H9 (cell line): ENCODE measurements at regions not wholly inside any gene's neighbourhood (a gene's known extent, or its start where the extent isn't known, plus 50 kb on each side); places are given as distances from the start of the nearest gene placed in this dataset.
"Not testable (repeated sequence)": the region's sequence is repeated elsewhere in the genome, so short reads cannot be mapped to it uniquely, and the experiment has no call there.

Experiments
- DNase-seq: peaks from one replicate; pipeline ENCODE4 v3.0.0-alpha.2; 2017
- H2AFZ ChIP-seq: one replicate; pipeline ENCODE4 v1.6.1; 2013; ENCODE audit warnings: mild to moderate bottlenecking, low read length, control low read depth, moderate library complexity
- H2AK5ac ChIP-seq: 2 replicates; pipeline ENCODE4 v1.6.1; 2013; ENCODE audit warnings: low read length, control low read depth, mixed read lengths; ENCODE audit not compliant: insufficient read length
- H2BK120ac ChIP-seq: one replicate; pipeline ENCODE4 v1.6.1; 2013; ENCODE audit warnings: low read depth, mild to moderate bottlenecking, low read length, control low read depth, inconsistent platforms; ENCODE audit not compliant: poor library complexity, severe bottlenecking
- H2BK12ac ChIP-seq: 2 replicates; pipeline ENCODE4 v1.6.1; 2013; ENCODE audit warnings: low read length, control low read depth, mixed read lengths, low read depth; ENCODE audit not compliant: insufficient read length
- H2BK15ac ChIP-seq: 2 replicates; pipeline ENCODE4 v1.6.1; 2013; ENCODE audit warnings: low read depth, low read length, control low read depth
- H2BK20ac ChIP-seq: one replicate; pipeline ENCODE4 v1.6.1; 2013; ENCODE audit warnings: low read depth, mild to moderate bottlenecking, low read length, control low read depth, inconsistent platforms; ENCODE audit not compliant: poor library complexity, severe bottlenecking
- H2BK5ac ChIP-seq: 2 replicates; pipeline ENCODE4 v1.6.1; 2013; ENCODE audit warnings: low read length, control low read depth, mixed read lengths; ENCODE audit not compliant: insufficient read length
- H3K14ac ChIP-seq: 2 replicates; pipeline ENCODE4 v1.6.1; 2013; ENCODE audit warnings: low read length, control low read depth; ENCODE audit not compliant: insufficient read depth
- H3K18ac ChIP-seq: 2 replicates; pipeline ENCODE4 v1.6.1; 2013; ENCODE audit warnings: low read depth, mild to moderate bottlenecking, mixed read lengths, low read length, control low read depth; ENCODE audit not compliant: insufficient read length
- H3K23ac ChIP-seq: 2 replicates; pipeline ENCODE4 v1.6.1; 2013; ENCODE audit warnings: low read length, control low read depth, mixed read lengths, low read depth; ENCODE audit not compliant: insufficient read length
- H3K23me2 ChIP-seq: 2 replicates; pipeline ENCODE4 v1.6.1; 2013; ENCODE audit warnings: low read depth, mild to moderate bottlenecking, mixed read lengths, low read length, control low read depth; ENCODE audit not compliant: insufficient read length, poor library complexity, severe bottlenecking
- H3K27ac ChIP-seq: 2 replicates; pipeline ENCODE4 v1.5.1; 2013; ENCODE audit warnings: low read length, control low read depth, mixed read lengths, low read depth; ENCODE audit not compliant: insufficient read length
- H3K27me3 ChIP-seq: 2 replicates; pipeline ENCODE4 v1.6.1; 2013; ENCODE audit warnings: low read length, control low read depth, inconsistent platforms; ENCODE audit not compliant: insufficient read depth
- H3K4ac ChIP-seq: 2 replicates; pipeline ENCODE4 v1.6.1; 2013; ENCODE audit warnings: low read depth, mild to moderate bottlenecking, control low read depth, inconsistent platforms, low read length, moderate library complexity
- H3K4me1 ChIP-seq: 2 replicates; pipeline ENCODE4 v1.6.1; 2013; ENCODE audit warnings: low read length, control low read depth, inconsistent platforms; ENCODE audit not compliant: insufficient read depth
- H3K4me2 ChIP-seq: 2 replicates; pipeline ENCODE4 v1.6.1; 2013; ENCODE audit warnings: low read length, control low read depth, mixed read lengths; ENCODE audit not compliant: insufficient read length, insufficient read depth
- H3K56ac ChIP-seq: 2 replicates; pipeline ENCODE4 v1.6.1; 2013; ENCODE audit warnings: low read depth, mild to moderate bottlenecking, mixed read lengths, low read length, control low read depth; ENCODE audit not compliant: insufficient read length
- H3K79me1 ChIP-seq: 2 replicates; pipeline ENCODE4 v1.6.1; 2013; ENCODE audit warnings: low read depth, mild to moderate bottlenecking, moderate library complexity, low read length, control low read depth, inconsistent platforms; ENCODE audit not compliant: insufficient read depth, poor library complexity, severe bottlenecking
- H3K79me2 ChIP-seq: 2 replicates; pipeline ENCODE4 v1.6.1; 2013; ENCODE audit warnings: low read length, control low read depth, inconsistent platforms; ENCODE audit not compliant: insufficient read depth
- H3K9ac ChIP-seq: 2 replicates; pipeline ENCODE4 v1.6.1; 2013; ENCODE audit warnings: low read length, control low read depth, mixed read lengths; ENCODE audit not compliant: insufficient read length; ENCODE audit errors: extremely low read depth
- H3K9me3 ChIP-seq: one replicate; pipeline ENCODE4 v1.6.1; 2013; ENCODE audit warnings: low read depth, low read length, inconsistent platforms; ENCODE audit not compliant: control insufficient read depth
- H3T11ph ChIP-seq: one replicate; pipeline ENCODE4 v1.6.1; 2013; ENCODE audit warnings: mild to moderate bottlenecking, low read length, control low read depth, inconsistent platforms
- H4K20me1 ChIP-seq: one replicate; pipeline ENCODE4 v1.6.1; 2013; ENCODE audit not compliant: control insufficient read depth, insufficient read length, insufficient read depth
- H4K5ac ChIP-seq: 2 replicates; pipeline ENCODE4 v1.6.1; 2013; ENCODE audit warnings: low read depth, mild to moderate bottlenecking, mixed read lengths, low read length, control low read depth; ENCODE audit not compliant: insufficient read length
- H4K8ac ChIP-seq: replicated peaks from 2 replicates; pipeline ENCODE4 v1.6.1; 2013; ENCODE audit warnings: low read length, control low read depth, mixed read lengths, low read depth; ENCODE audit not compliant: insufficient read length
- H4K91ac ChIP-seq: 2 replicates; pipeline ENCODE4 v1.6.1; 2013; ENCODE audit warnings: low read depth, mild to moderate bottlenecking, moderate library complexity, mixed read lengths, low read length, control low read depth; ENCODE audit not compliant: insufficient read length
- H3K27ac Mint-ChIP-seq, 3 experiments: 2 replicates in 2 of 3; 3 replicates in 1 of 3; pipeline ENCODE4 v1.8.0; 2020 to 2021; ENCODE audit warnings: mixed read lengths in 3 of 3, mild to moderate bottlenecking in 1 of 3, moderate library complexity in 1 of 3
- H3K27me3 Mint-ChIP-seq: 2 replicates; pipeline ENCODE4 v1.8.0; 2021; ENCODE audit warnings: low read depth, mild to moderate bottlenecking, moderate library complexity, mixed read lengths
- H3K36me3 Mint-ChIP-seq, 3 experiments: 2 replicates in 2 of 3; 3 replicates in 1 of 3; pipeline ENCODE4 v1.8.0; 2020 to 2021; ENCODE audit warnings: low read depth in 3 of 3, mixed read lengths in 3 of 3; ENCODE audit not compliant: insufficient read depth in 1 of 3
- H3K4me1 Mint-ChIP-seq, 2 experiments: 2 replicates each; pipeline ENCODE4 v1.8.0; 2020; ENCODE audit warnings: mixed read lengths in 2 of 2
- H3K4me3 Mint-ChIP-seq, 2 experiments: 2 replicates in 1 of 2; 3 replicates in 1 of 2; pipeline ENCODE4 v1.8.0; 2020 to 2021; ENCODE audit warnings: mild to moderate bottlenecking in 2 of 2, mixed read lengths in 2 of 2, moderate library complexity in 1 of 2
- H3K9me3 Mint-ChIP-seq, 2 experiments: 2 replicates in 1 of 2; 3 replicates in 1 of 2; pipeline ENCODE4 v1.8.0; 2020; ENCODE audit warnings: mild to moderate bottlenecking in 2 of 2, mixed read lengths in 2 of 2, moderate library complexity in 1 of 2
- WGBS: extraction: QIAGEN DNeasy Blood & Tissue Kit; methylation state at CpG from one replicate; pipeline ENCODE4 v1.1.7; 2013; ENCODE audit warnings: missing lambda C conversion rate, low lambda C conversion rate, mixed read lengths; ENCODE audit not compliant: insufficient read length; ENCODE audit errors: extremely low coverage; 5-methylcytosine and 5-hydroxymethylcytosine counted together

DNA sequence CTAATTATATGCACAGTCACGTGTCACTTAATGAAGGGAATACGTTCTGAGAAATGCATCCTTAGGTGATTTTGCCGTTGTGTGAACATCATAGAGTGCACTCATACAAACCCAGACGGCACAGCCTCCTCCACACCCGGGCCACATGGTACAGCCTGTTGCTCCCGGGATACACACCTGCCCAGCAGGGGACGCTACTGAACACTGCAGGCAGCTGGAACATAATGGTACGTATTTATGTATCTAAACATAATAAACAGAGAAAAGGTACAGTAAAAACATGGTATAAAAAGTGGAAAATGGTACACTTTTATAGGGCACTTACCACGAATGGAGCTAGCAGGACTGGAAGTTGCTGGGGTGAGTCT is 752.3 kb upstream of the TPTE start:
- H4K8ac ChIP-seq, H3K9me3 Mint-ChIP-seq, H2BK120ac ChIP-seq, H3K27me3 ChIP-seq, H3K23me2 ChIP-seq, H3K27ac Mint-ChIP-seq, DNase-seq, H3K4me1 ChIP-seq, H4K5ac ChIP-seq, H3K27ac ChIP-seq, H3T11ph ChIP-seq, H4K20me1 ChIP-seq, H3K14ac ChIP-seq, H4K91ac ChIP-seq, H3K79me2 ChIP-seq, H2AK5ac ChIP-seq, H2BK15ac ChIP-seq, H2AFZ ChIP-seq, H3K9ac ChIP-seq, H3K4ac ChIP-seq, H3K27me3 Mint-ChIP-seq, H3K23ac ChIP-seq, H2BK12ac ChIP-seq, H3K4me2 ChIP-seq, H3K18ac ChIP-seq, H2BK20ac ChIP-seq, H3K56ac ChIP-seq, H3K36me3 Mint-ChIP-seq, H2BK5ac ChIP-seq, H3K4me3 Mint-ChIP-seq, H3K4me1 Mint-ChIP-seq, H3K79me1 ChIP-seq: not testable (repeated sequence)
- peaks cover 92% of the 10 kb centered on the region for H3K9me3 ChIP-seq
- no CpG with 5 or more reads among the region's 9 CpGs for WGBS

DNA sequence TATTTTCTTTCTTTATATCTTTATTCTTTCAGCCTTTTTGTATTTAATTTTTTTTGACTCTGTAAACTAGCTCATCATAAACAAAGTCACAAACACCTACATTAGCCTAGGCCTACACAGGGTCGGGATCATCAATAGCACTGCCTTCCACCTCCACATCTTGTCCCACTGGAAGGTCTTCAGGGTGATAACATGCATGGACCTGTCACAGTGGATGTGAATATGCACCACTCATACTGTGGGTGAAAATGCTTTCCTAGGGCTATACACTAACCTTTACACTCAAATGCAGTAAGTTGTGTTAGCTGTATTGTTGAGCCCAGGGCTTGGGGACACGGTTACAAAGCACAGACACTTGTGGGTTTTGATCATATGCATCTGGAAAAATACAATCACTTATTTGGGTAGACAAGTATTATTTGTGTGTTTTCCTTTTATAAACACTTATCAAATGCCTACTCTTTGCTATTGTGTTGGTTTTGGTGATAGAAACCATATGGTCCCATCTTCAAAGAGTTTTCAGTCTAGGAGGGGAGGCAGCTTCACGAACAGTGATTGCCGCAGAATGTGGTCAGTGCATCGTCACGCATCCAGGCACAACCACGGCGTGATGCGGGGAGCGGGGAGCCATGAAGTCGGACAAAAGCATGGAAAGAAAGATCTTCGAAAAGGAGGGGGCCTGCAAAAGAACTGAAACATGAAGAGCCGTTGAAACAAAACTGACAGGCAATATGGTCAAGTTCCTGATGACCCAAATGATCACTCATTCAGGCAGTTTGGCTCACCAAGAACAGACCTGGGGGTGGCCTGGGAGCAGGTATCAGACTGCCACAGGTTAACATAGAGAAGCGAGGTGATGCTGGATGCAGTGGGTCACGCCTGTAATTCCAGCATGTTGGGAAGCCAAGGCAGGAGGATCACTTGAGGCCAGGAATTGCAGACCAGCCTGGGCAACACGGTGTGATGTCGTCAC is 751.4 kb upstream of the TPTE start:
- H3K79me1 ChIP-seq, H4K8ac ChIP-seq, H3K4ac ChIP-seq, H3K23ac ChIP-seq, H3K4me1 Mint-ChIP-seq, H3K56ac ChIP-seq, H2AFZ ChIP-seq, H3K9ac ChIP-seq, H3K27me3 Mint-ChIP-seq, H3K27ac Mint-ChIP-seq, H3K79me2 ChIP-seq, DNase-seq, H3K4me1 ChIP-seq, H3K23me2 ChIP-seq, H2BK15ac ChIP-seq, H3K18ac ChIP-seq, H3T11ph ChIP-seq, H4K20me1 ChIP-seq, H3K4me2 ChIP-seq, H2BK20ac ChIP-seq, H3K27ac ChIP-seq, H4K91ac ChIP-seq, H2BK12ac ChIP-seq, H2BK120ac ChIP-seq, H3K4me3 Mint-ChIP-seq, H2AK5ac ChIP-seq, H3K14ac ChIP-seq, H4K5ac ChIP-seq, H2BK5ac ChIP-seq, H3K27me3 ChIP-seq: not testable (repeated sequence)
- Mint-ChIP-seq H3K36me3 (peaks cover 0 to 13% (median 2%) of the 10 kb centered on the region in 3 experiments; a peak in 5 of 7 replicates), H3K9me3 (peaks cover 14 to 15% of the 10 kb centered on the region in 2 experiments)
- WGBS, result no CpG with 5 or more reads among the region's 17 CpGs
- peaks cover 96% of the 10 kb centered on the region for H3K9me3 ChIP-seq
